GM23338 (cell line): ENCODE measurements at regions not wholly inside any gene's neighbourhood (a gene's known extent, or its start where the extent isn't known, plus 50 kb on each side); places are given as distances from the start of the nearest gene placed in this dataset.

Source experiments
- ATAC-seq: fragments of 200-7000 bp; cut with Tn5 transposase; 3 replicates; pipeline ENCODE4 v1.9.1; 2020
- DNase-seq: peaks from one replicate; pipeline ENCODE4 v3.0.0-alpha.2; 2015; ENCODE audit warnings: low spot score
- H2AFZ ChIP-seq: fragments of 200-600 bp; sonication (generic); 2 replicates; pipeline ENCODE4 v1.8.0; 2016; ENCODE audit warnings: antibody characterized with exemption, mild to moderate bottlenecking, moderate library complexity
- H3F3A ChIP-seq: fragments of 200-600 bp; sonication (generic); replicated peaks from 2 replicates; pipeline ENCODE4 v1.8.0; 2017; ENCODE audit warnings: antibody characterized with exemption, mixed run types, low read depth
- H3K27ac ChIP-seq: fragments of 200-600 bp; sonication (generic); 2 replicates; pipeline ENCODE4 v1.6.1; 2016; ENCODE audit warnings: low read depth
- H3K27me3 ChIP-seq: fragments of 200-600 bp; sonication (generic); 2 replicates; pipeline ENCODE4 v1.8.0; 2016; ENCODE audit warnings: mild to moderate bottlenecking, mixed run types, moderate library complexity; ENCODE audit not compliant: insufficient read depth
- H3K36me3 ChIP-seq: fragments of 200-600 bp; sonication (generic); 2 replicates; pipeline ENCODE4 v1.8.0; 2016; ENCODE audit warnings: mild to moderate bottlenecking; ENCODE audit not compliant: insufficient read depth
- H3K4me1 ChIP-seq: fragments of 200-600 bp; sonication (generic); 2 replicates; pipeline ENCODE4 v1.8.0; 2016; ENCODE audit warnings: mild to moderate bottlenecking, moderate library complexity; ENCODE audit not compliant: insufficient read depth
- H3K4me2 ChIP-seq: fragments of 200-600 bp; sonication (generic); 2 replicates; pipeline ENCODE4 v1.7.1; 2017; ENCODE audit warnings: mixed run types
- H3K4me3 ChIP-seq: fragments of 200-600 bp; sonication (generic); 2 replicates; pipeline ENCODE4 v1.6.1; 2016; ENCODE audit warnings: mixed run types
- H3K79me2 ChIP-seq: fragments of 200-600 bp; sonication (generic); replicated peaks from 2 replicates; pipeline ENCODE4 v1.8.0; 2017; ENCODE audit warnings: mild to moderate bottlenecking; ENCODE audit not compliant: insufficient read depth
- H3K9me2 ChIP-seq: fragments of 200-600 bp; sonication (generic); 2 replicates; pipeline ENCODE4 v1.8.0; 2017; ENCODE audit not compliant: insufficient read depth
- H4K20me1 ChIP-seq: fragments of 200-600 bp; sonication (generic); replicated peaks from 2 replicates; pipeline ENCODE4 v1.8.0; 2017; ENCODE audit warnings: mild to moderate bottlenecking; ENCODE audit not compliant: insufficient read depth
- H3K27ac Mint-ChIP-seq: 2 replicates; pipeline ENCODE4 v1.8.0; 2020; ENCODE audit warnings: inconsistent platforms, mild to moderate bottlenecking, moderate library complexity, mixed read lengths
- H3K27me3 Mint-ChIP-seq: 3 replicates; pipeline ENCODE4 v1.8.0; 2022; ENCODE audit warnings: low read depth, mild to moderate bottlenecking, moderate library complexity, mixed read lengths, inconsistent platforms; ENCODE audit not compliant: insufficient read depth, poor library complexity
- H3K36me3 Mint-ChIP-seq: 3 replicates; pipeline ENCODE4 v1.8.0; 2021; ENCODE audit warnings: low read depth, mild to moderate bottlenecking, inconsistent platforms, moderate library complexity, mixed read lengths
- H3K4me1 Mint-ChIP-seq: 3 replicates; pipeline ENCODE4 v1.8.0; 2020; ENCODE audit warnings: mild to moderate bottlenecking, inconsistent platforms, mixed read lengths
- H3K4me3 Mint-ChIP-seq: 3 replicates; pipeline ENCODE4 v1.8.0; 2021; ENCODE audit warnings: moderate library complexity, mild to moderate bottlenecking, inconsistent platforms, mixed read lengths
- H3K9me3 Mint-ChIP-seq: 3 replicates; pipeline ENCODE4 v1.8.0; 2020; ENCODE audit warnings: moderate library complexity, mild to moderate bottlenecking, inconsistent platforms, mixed read lengths
- CREB1 ChIP-seq: fragments of 250-450 bp; sonication (Bioruptor Pico); IDR thresholded peaks from 2 replicates; pipeline ENCODE4 v1.5.0; 2020; ENCODE audit warnings: low read depth, mild to moderate bottlenecking, moderate library complexity
- CTCF ChIP-seq, 2 experiments: fragments of 200-600 bp in 1 of 2; sonication (generic) in 1 of 2; conservative IDR thresholded peaks; 2 replicates each; pipeline versions ENCODE4 v1.5.1 to v1.6.1; 2016 to 2017; ENCODE audit warnings: antibody characterized with exemption in 2 of 2, low read depth in 2 of 2, mild to moderate bottlenecking in 2 of 2, moderate library complexity in 1 of 2
- EZH2 ChIP-seq: fragments of 200-600 bp; sonication (generic); IDR thresholded peaks from one replicate; pipeline ENCODE4 v1.8.0; 2017; ENCODE audit warnings: antibody characterized with exemption, mild to moderate bottlenecking, low read depth; ENCODE audit not compliant: unreplicated experiment
- JUNB ChIP-seq: IDR thresholded peaks from one replicate; pipeline ENCODE4 v1.6.1; 2016; ENCODE audit warnings: antibody characterized with exemption; ENCODE audit not compliant: unreplicated experiment
- NANOG ChIP-seq: IDR thresholded peaks from 2 replicates; pipeline ENCODE4 v1.6.1; 2016; ENCODE audit warnings: antibody characterized with exemption, borderline replicate concordance
- POLR2AphosphoS5 ChIP-seq: IDR thresholded peaks from 2 replicates; pipeline ENCODE4 v1.6.1; 2016; ENCODE audit warnings: antibody characterized with exemption, low read depth
- STAT1 ChIP-seq: IDR thresholded peaks from one replicate; pipeline ENCODE4 v1.6.1; 2016; ENCODE audit warnings: antibody characterized with exemption; ENCODE audit not compliant: unreplicated experiment
- ZNF114 ChIP-seq: fragments of 250-450 bp; sonication (Bioruptor Pico); IDR thresholded peaks from 2 replicates; pipeline ENCODE4 v1.5.0; 2020; ENCODE audit warnings: mild to moderate bottlenecking, moderate library complexity
- ZNF462 ChIP-seq: fragments of 250-450 bp; sonication (Bioruptor Pico); IDR thresholded peaks from 2 replicates; pipeline ENCODE4 v1.5.0; 2020; ENCODE audit warnings: mild to moderate bottlenecking, moderate library complexity

DNA sequence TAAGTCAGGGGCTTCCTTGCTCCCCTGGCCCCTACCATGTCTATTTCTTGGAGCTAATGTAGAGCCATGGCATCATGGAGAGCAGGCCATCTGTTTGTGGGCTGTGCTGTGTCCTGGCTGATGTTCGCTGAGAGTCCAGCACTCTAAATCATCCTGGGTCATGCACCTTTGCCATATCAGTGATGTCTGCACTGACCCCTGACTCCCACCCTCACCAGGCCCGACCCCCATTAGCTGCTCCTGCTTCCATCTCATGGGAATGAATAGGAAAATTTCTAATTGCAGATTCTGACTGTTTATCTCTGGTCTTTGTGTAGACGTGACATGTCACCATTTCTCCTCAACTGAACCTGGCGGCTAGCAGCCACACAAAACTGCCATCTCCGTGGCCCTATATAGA, 236.9 kb downstream of the NSG2 start (continued):
- TF ChIP-seq ZNF462 (CRISPR knock-in tag) (no peak), NANOG (no peak), JUNB (no peak), POLR2AphosphoS5 (no peak), EZH2 (no peak), CTCF (conservative IDR thresholded peaks at IDR 0.05; ENCODE audit: low read depth in 2 of 2) (no peak)

- H3K4me1 Mint-ChIP-seq, result no peaks in the 10 kb centered on the region
- Histone ChIP-seq H3K4me3 (no peak overlapping the region), H3K27me3 (no peaks in the 10 kb centered on the region), H4K20me1 (no peaks in the 10 kb centered on the region), H3K4me1 (no peaks in the 10 kb centered on the region), H3K4me2 (no peak overlapping the region), H2AFZ (no peak overlapping the region), H3K27ac (no peak overlapping the region), H3K79me2 (no peaks in the 10 kb centered on the region), H3K36me3 (no peaks in the 10 kb centered on the region), H3F3A (no peaks in the 10 kb centered on the region), H3K9me2 (peaks cover 4% of the 10 kb centered on the region; the same call in 1 of the 2 replicates)
- no peak overlapping the region for H3K4me3 Mint-ChIP-seq
- no peaks in the 10 kb centered on the region for H3K9me3 Mint-ChIP-seq
- DNase-seq (no peak), ATAC-seq (no peak)
- H3K36me3 Mint-ChIP-seq, result no peaks in the 10 kb centered on the region
- peaks cover 11% of the 10 kb centered on the region for H3K27me3 Mint-ChIP-seq
- H3K27ac Mint-ChIP-seq, result no peak overlapping the region
- TF ChIP-seq STAT1, result no peak
- no peak for TF ChIP-seq JUNB
- TF ChIP-seq ZNF114, result no peak
- TF ChIP-seq NANOG, result no peak
- TF ChIP-seq POLR2AphosphoS5, result no peak
- TF ChIP-seq CREB1 (CRISPR knock-in tag), result no peak
These were observed 237.9 kb downstream of the NSG2 start for GRCh38 chr5:174283211-174284005.
